Smooth muscle cell (in vitro differentiated cells): ENCODE measurements at regions not wholly inside any gene's neighbourhood (a gene's known extent, or its start where the extent isn't known, plus 50 kb on each side); places are given as distances from the start of the nearest gene placed in this dataset.
A peak's percentile ranks its signal among the peaks of the same experiment; 100 is the strongest.

Source experiments
- DNase-seq: peaks from one replicate; lab custom pipeline; 2025; ENCODE audit not compliant: unreplicated experiment; lab: John Stamatoyannopoulos, UW
- H2AFZ ChIP-seq: fragments of 200-600 bp; sonication (generic); 2 replicates; pipeline ENCODE4 v1.6.0; 2016; ENCODE audit warnings: antibody characterized with exemption, low read depth, mild to moderate bottlenecking
- H3F3A ChIP-seq: fragments of 200-600 bp; sonication (generic); 2 replicates; pipeline ENCODE4 v1.6.0; 2017; ENCODE audit warnings: antibody characterized with exemption, low read depth
- H3K27ac ChIP-seq: fragments of 200-600 bp; sonication (generic); 2 replicates; pipeline ENCODE4 v1.5.1; 2016; ENCODE audit warnings: low read depth, mild to moderate bottlenecking
- H3K27me3 ChIP-seq: fragments of 200-600 bp; sonication (generic); 2 replicates; pipeline ENCODE4 v1.6.1; 2016; ENCODE audit warnings: low read depth, mild to moderate bottlenecking
- H3K36me3 ChIP-seq: fragments of 200-600 bp; sonication (generic); 2 replicates; pipeline ENCODE4 v1.5.1; 2016; ENCODE audit warnings: low read depth
- H3K4me1 ChIP-seq: fragments of 200-600 bp; sonication (generic); 2 replicates; pipeline ENCODE4 v1.5.1; 2016; ENCODE audit warnings: low read depth
- H3K4me2 ChIP-seq: fragments of 200-600 bp; sonication (generic); 2 replicates; pipeline ENCODE4 v1.6.0; 2016; ENCODE audit warnings: mild to moderate bottlenecking
- H3K4me3 ChIP-seq: fragments of 200-600 bp; sonication (generic); 2 replicates; pipeline ENCODE4 v1.5.1; 2016; ENCODE audit warnings: mild to moderate bottlenecking
- H3K79me2 ChIP-seq: fragments of 200-600 bp; sonication (generic); 2 replicates; pipeline ENCODE4 v1.6.0; 2016; ENCODE audit warnings: low read depth, mild to moderate bottlenecking
- H3K9ac ChIP-seq: fragments of 200-600 bp; sonication (generic); 2 replicates; pipeline ENCODE4 v1.6.0; 2016; ENCODE audit warnings: low read depth
- H3K9me3 ChIP-seq: fragments of 200-600 bp; sonication (generic); replicated peaks from 2 replicates; pipeline ENCODE4 v1.5.1; 2016; ENCODE audit warnings: low read depth
- H4K20me1 ChIP-seq: fragments of 200-600 bp; sonication (generic); 2 replicates; pipeline ENCODE4 v1.6.0; 2016; ENCODE audit warnings: low read depth
- CTCF ChIP-seq: fragments of 200-600 bp; sonication (generic); IDR thresholded peaks from 2 replicates; pipeline ENCODE4 v1.5.1; 2017; ENCODE audit warnings: borderline replicate concordance, mild to moderate bottlenecking, antibody characterized with exemption; ENCODE audit not compliant: insufficient read depth, poor library complexity, severe bottlenecking
- WGBS: methylation state at CpG from one replicate; pipeline ENCODE4 v1.1.7; 2016; ENCODE audit warnings: low lambda C conversion rate; 5-methylcytosine and 5-hydroxymethylcytosine counted together

- H3K9ac ChIP-seq = no peak overlapping the region
- no peak overlapping the region for H2AFZ ChIP-seq
- no peak overlapping the region for H3K27ac ChIP-seq
- H3K4me1 ChIP-seq = no peaks in the 10 kb centered on the region
- no peak overlapping the region for H3K4me2 ChIP-seq
- peaks cover 6% of the 10 kb centered on the region for H3F3A ChIP-seq
- H4K20me1 ChIP-seq = no peaks in the 10 kb centered on the region
- no peaks in the 10 kb centered on the region for H3K36me3 ChIP-seq
- no peaks in the 10 kb centered on the region for H3K79me2 ChIP-seq
- no peak overlapping the region for H3K4me3 ChIP-seq
- no peak for DNase-seq
- 91% methylated on average over 4 of the region's 4 CpGs for WGBS
- no peak for TF ChIP-seq CTCF
- no peaks in the 10 kb centered on the region for H3K9me3 ChIP-seq
- no peaks in the 10 kb centered on the region for H3K27me3 ChIP-seq
Observed at GRCh38 chr5:82676661-82677060, 398.5 kb upstream of the RPS23 start.

GRCh38 chr5:82674671-82675070, 396.5 kb upstream of the RPS23 start:
- Histone ChIP-seq H3K4me2 (no peak overlapping the region), H3K9ac (no peak overlapping the region), H3K4me1 (no peaks in the 10 kb centered on the region), H3K36me3 (no peaks in the 10 kb centered on the region), H3K4me3 (no peak overlapping the region), H3F3A (peaks cover 6% of the 10 kb centered on the region), H3K27ac (no peak overlapping the region), H3K27me3 (no peaks in the 10 kb centered on the region), H3K79me2 (no peaks in the 10 kb centered on the region), H3K9me3 (no peaks in the 10 kb centered on the region), H2AFZ (no peak overlapping the region), H4K20me1 (no peaks in the 10 kb centered on the region)
- no peak for DNase-seq
- no peak for TF ChIP-seq CTCF
- 85% methylated on average over 1 of the region's 1 CpG for WGBS

GRCh38 chr5:82673057-82673809, 395.1 kb upstream of the RPS23 start:
- H4K20me1 ChIP-seq = no peaks in the 10 kb centered on the region
- H3K79me2 ChIP-seq = no peaks in the 10 kb centered on the region
- no peak overlapping the region for H3K9ac ChIP-seq
- H3K4me3 ChIP-seq = no peak overlapping the region
- peak overlapping the region; percentile 62 for H2AFZ ChIP-seq
- no peaks in the 10 kb centered on the region for H3K27me3 ChIP-seq
- no peak for DNase-seq
- H3K4me2 ChIP-seq = peak overlapping the region; percentile 48
- peak overlapping the region; percentile 50 for H3K27ac ChIP-seq
- no peaks in the 10 kb centered on the region for H3K4me1 ChIP-seq
- H3K36me3 ChIP-seq = no peaks in the 10 kb centered on the region
- no peaks in the 10 kb centered on the region for H3K9me3 ChIP-seq
- WGBS = 38% methylated on average over 6 of the region's 6 CpGs
- H3F3A ChIP-seq = peaks cover 6% of the 10 kb centered on the region
- no peak for TF ChIP-seq CTCF

GRCh38 chr5:82670692-82671091, 392.5 kb upstream of the RPS23 start:
- WGBS = 83% methylated on average over 3 of the region's 3 CpGs

More at GRCh38 chr5:82670692-82671091, 392.5 kb upstream of the RPS23 start:
- no peaks in the 10 kb centered on the region for H3K9me3 ChIP-seq
- no peaks in the 10 kb centered on the region for H3K79me2 ChIP-seq
- H3K27me3 ChIP-seq = no peaks in the 10 kb centered on the region
- H3K9ac ChIP-seq = no peak overlapping the region
- H3K36me3 ChIP-seq = no peaks in the 10 kb centered on the region
- H3K4me3 ChIP-seq = no peak overlapping the region
- no peak for TF ChIP-seq CTCF
- no peaks in the 10 kb centered on the region for H4K20me1 ChIP-seq
- H3K27ac ChIP-seq = no peak overlapping the region
- H3K4me1 ChIP-seq = no peaks in the 10 kb centered on the region
- H3F3A ChIP-seq = peaks cover 6% of the 10 kb centered on the region
- H3K4me2 ChIP-seq = no peak overlapping the region
- DNase-seq = no peak
- no peak overlapping the region for H2AFZ ChIP-seq
